ENCODE measurements at regions not wholly inside any gene's neighbourhood (a gene's known extent, or its start where the extent isn't known, plus 50 kb on each side); places are given as distances from the start of the nearest gene placed in this dataset.

DNA sequence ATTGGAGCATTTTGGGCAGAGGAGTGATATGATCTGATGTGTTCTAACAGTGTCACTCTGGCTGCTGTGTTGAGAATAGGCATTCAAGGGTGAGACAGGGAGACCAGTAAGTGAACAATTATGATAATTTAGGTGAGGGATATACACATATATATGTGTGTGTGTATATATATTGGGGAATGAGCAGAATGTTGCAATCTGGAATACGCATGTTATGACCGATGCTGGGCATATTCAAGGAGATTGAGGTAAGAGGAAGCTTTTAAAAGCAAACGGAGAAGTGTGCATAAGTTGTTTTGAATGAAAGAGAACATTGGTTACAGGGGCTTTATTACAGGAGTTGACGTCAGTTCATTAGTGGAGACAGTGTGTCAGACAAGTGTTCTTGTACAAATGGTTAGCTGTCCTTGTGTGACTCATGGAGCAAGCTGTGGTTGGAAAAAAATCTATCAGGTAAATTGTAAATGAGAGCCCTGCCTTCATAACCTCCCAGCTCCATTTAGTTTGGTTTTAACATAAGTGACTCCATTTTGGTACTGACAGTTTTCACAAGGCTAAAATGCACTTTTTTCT is 442.5 kb upstream of the LCORL start:
- Histone ChIP-seq H3K36me3 (ENCODE audit: control insufficient read depth in 2 of 2, insufficient read depth in 2 of 2, low read length in 1 of 2) (no peaks in the 10 kb centered on the region), H3K27me3 (replicated peaks in 1 of 2; ENCODE audit: control insufficient read depth in 2 of 2, insufficient read depth in 2 of 2, low read length in 1 of 2) (no peaks in the 10 kb centered on the region), H3K9ac (ENCODE audit: control insufficient read depth, insufficient read depth, low read length) (no peak overlapping the region), H3K4me2 (ENCODE audit: control insufficient read depth, insufficient read depth) (no peak overlapping the region), H3K4me3 (no peak overlapping the region), H3K79me2 (ENCODE audit: control insufficient read depth, insufficient read depth, low read length) (no peaks in the 10 kb centered on the region), H3K4me1 (ENCODE audit: control insufficient read depth, insufficient read depth, low read length) (no peaks in the 10 kb centered on the region), H3K27ac (ENCODE audit: control insufficient read depth, insufficient read depth) (no peak overlapping the region), H2AFZ (ENCODE audit: control insufficient read depth, low read depth, low read length) (no peak overlapping the region), H3K9me3 (replicated peaks; ENCODE audit: control insufficient read depth, insufficient read depth, low read length) (no peaks in the 10 kb centered on the region), H4K20me1 (ENCODE audit: control insufficient read depth, insufficient read depth) (no peaks in the 10 kb centered on the region)
- no peak for DNase-seq (ENCODE audit: low read depth, low spot score)
- ChIA-PET RAD21 (ENCODE audit: unreplicated experiment) (no interaction called here), CTCF (no interaction called here), SMC1A (ENCODE audit: uncharacterized antibody, unreplicated experiment) (no interaction called here), POLR2A (no interaction called here)
- FAIRE-seq = no peak
- TF ChIP-seq EP300 (IDR thresholded peaks at IDR 0.05; ENCODE audit: borderline replicate concordance in 1 of 2, control insufficient read depth in 1 of 2, low read depth in 2 of 2, low read length in 2 of 2) (no peak), ZNF207 (IDR thresholded peaks at IDR 0.05; ENCODE audit: borderline replicate concordance) (no peak), IRF4 (IDR thresholded peaks at IDR 0.05; ENCODE audit: low read depth, low read length) (no peak), BHLHE40 (IDR thresholded peaks at IDR 0.05; ENCODE audit: borderline replicate concordance in 1 of 2, low read depth in 2 of 2, low read length in 1 of 2) (no peak), PML (IDR thresholded peaks at IDR 0.05; ENCODE audit: low read length) (no peak)
- TF ChIP-seq, protein P1, sequence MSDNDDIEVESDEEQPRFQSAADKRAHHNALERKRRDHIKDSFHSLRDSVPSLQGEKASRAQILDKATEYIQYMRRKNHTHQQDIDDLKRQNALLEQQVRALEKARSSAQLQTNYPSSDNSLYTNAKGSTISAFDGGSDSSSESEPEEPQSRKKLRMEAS (IDR thresholded peaks at IDR 0.05; ENCODE audit: low read depth, low read length) = no peak
- TF ChIP-seq, protein P2, sequence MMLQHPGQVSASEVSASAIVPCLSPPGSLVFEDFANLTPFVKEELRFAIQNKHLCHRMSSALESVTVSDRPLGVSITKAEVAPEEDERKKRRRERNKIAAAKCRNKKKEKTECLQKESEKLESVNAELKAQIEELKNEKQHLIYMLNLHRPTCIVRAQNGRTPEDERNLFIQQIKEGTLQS (IDR thresholded peaks at IDR 0.05; ENCODE audit: borderline replicate concordance, extremely low read depth, low read depth, low read length) = no peak
- TF ChIP-seq, protein P3, sequence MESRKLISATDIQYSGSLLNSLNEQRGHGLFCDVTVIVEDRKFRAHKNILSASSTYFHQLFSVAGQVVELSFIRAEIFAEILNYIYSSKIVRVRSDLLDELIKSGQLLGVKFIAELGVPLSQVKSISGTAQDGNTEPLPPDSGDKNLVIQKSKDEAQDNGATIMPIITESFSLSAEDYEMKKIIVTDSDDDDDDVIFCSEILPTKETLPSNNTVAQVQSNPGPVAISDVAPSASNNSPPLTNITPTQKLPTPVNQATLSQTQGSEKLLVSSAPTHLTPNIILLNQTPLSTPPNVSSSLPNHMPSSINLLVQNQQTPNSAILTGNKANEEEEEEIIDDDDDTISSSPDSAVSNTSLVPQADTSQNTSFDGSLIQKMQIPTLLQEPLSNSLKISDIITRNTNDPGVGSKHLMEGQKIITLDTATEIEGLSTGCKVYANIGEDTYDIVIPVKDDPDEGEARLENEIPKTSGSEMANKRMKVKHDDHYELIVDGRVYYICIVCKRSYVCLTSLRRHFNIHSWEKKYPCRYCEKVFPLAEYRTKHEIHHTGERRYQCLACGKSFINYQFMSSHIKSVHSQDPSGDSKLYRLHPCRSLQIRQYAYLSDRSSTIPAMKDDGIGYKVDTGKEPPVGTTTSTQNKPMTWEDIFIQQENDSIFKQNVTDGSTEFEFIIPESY (IDR thresholded peaks at IDR 0.05) = no peak
- no peak for ATAC-seq
- intact Hi-C loops (cut with micrococcal nuclease; ENCODE audit: unreplicated experiment) = no loop called here
- BruUV-seq (replicated peaks) = no TSS peak
- 14% methylated on average over 4 of the region's 4 CpGs for WGBS (ENCODE audit: insufficient coverage, insufficient replicate concordance, low lambda C conversion rate, missing lambda C conversion rate)
- in situ Hi-C loops (cut with MboI) = no loop called here

All from GM12878 (cell line).